GM12865 (cell line): ENCODE measurements at regions not wholly inside any gene's neighbourhood (a gene's known extent, or its start where the extent isn't known, plus 50 kb on each side); places are given as distances from the start of the nearest gene placed in this dataset.

Experiments used
- DNase-seq: peaks from one replicate; pipeline ENCODE4 v3.0.0; 2010; ENCODE audit warnings: low read depth
- H3K4me3 ChIP-seq: 2 replicates; pipeline ENCODE4 v1.5.1; 2011; ENCODE audit warnings: mild to moderate bottlenecking, low read depth, low read length, control low read depth
- CTCF ChIP-seq: IDR thresholded peaks from 2 replicates; pipeline ENCODE4 v1.5.1; 2011; ENCODE audit warnings: low read length, control low read depth, low read depth, inconsistent platforms; ENCODE audit not compliant: insufficient read depth; ENCODE audit errors: missing control alignments

- DNase-seq, result no peak
- no peak overlapping the region for H3K4me3 ChIP-seq
- no peak for TF ChIP-seq CTCF
Observed at GRCh38 chr11:28659716-28660348, 551.6 kb downstream of the METTL15 start.

GRCh38 chr11:28657378-28658030, 549.3 kb downstream of the METTL15 start:
- TF ChIP-seq CTCF, result no peak
- no peak overlapping the region for H3K4me3 ChIP-seq
- DNase-seq, result no peak

GRCh38 chr11:28654191-28654590, 546.0 kb downstream of the METTL15 start:
- DNase-seq, result no peak
- no peak overlapping the region for H3K4me3 ChIP-seq
- TF ChIP-seq CTCF, result no peak

GRCh38 chr11:28649922-28650321, 541.7 kb downstream of the METTL15 start:
- H3K4me3 ChIP-seq, result no peak overlapping the region
- DNase-seq, result no peak
- TF ChIP-seq CTCF, result no peak

GRCh38 chr11:28636566-28636965, 528.4 kb downstream of the METTL15 start:
- DNase-seq, result no peak
- TF ChIP-seq CTCF, result no peak
- H3K4me3 ChIP-seq, result no peak overlapping the region

- no peak for TF ChIP-seq CTCF
- no peak overlapping the region for H3K4me3 ChIP-seq
- DNase-seq, result no peak
Observed at GRCh38 chr11:28636033-28636432, 527.8 kb downstream of the METTL15 start.

GRCh38 chr11:28632338-28632737, 524.1 kb downstream of the METTL15 start:
- TF ChIP-seq CTCF, result no peak
- DNase-seq, result no peak
- H3K4me3 ChIP-seq, result no peak overlapping the region
